IPS-15b (cell line): ENCODE measurements at regions not wholly inside any gene's neighbourhood (a gene's known extent, or its start where the extent isn't known, plus 50 kb on each side); places are given as distances from the start of the nearest gene placed in this dataset.

Source experiments
- H3K27me3 ChIP-seq: one replicate; pipeline ENCODE4 v1.6.1; 2013; ENCODE audit warnings: low read length; ENCODE audit not compliant: control insufficient read depth, insufficient read depth
- H3K36me3 ChIP-seq: one replicate; pipeline ENCODE4 v1.6.1; 2013; ENCODE audit warnings: low read length; ENCODE audit not compliant: control insufficient read depth, insufficient read depth
- H3K4me1 ChIP-seq: one replicate; pipeline ENCODE4 v1.6.1; 2013; ENCODE audit warnings: mild to moderate bottlenecking, low read length; ENCODE audit not compliant: control insufficient read depth, insufficient read depth
- H3K4me3 ChIP-seq: one replicate; pipeline ENCODE4 v1.5.1; 2013; ENCODE audit warnings: low read depth, low read length
- H3K9ac ChIP-seq: one replicate; pipeline ENCODE4 v1.6.1; 2013; ENCODE audit warnings: low read depth, mild to moderate bottlenecking, low read length
- H3K9me3 ChIP-seq: one replicate; pipeline ENCODE4 v1.6.1; 2013; ENCODE audit warnings: mild to moderate bottlenecking, low read length; ENCODE audit not compliant: control insufficient read depth, insufficient read depth

DNA sequence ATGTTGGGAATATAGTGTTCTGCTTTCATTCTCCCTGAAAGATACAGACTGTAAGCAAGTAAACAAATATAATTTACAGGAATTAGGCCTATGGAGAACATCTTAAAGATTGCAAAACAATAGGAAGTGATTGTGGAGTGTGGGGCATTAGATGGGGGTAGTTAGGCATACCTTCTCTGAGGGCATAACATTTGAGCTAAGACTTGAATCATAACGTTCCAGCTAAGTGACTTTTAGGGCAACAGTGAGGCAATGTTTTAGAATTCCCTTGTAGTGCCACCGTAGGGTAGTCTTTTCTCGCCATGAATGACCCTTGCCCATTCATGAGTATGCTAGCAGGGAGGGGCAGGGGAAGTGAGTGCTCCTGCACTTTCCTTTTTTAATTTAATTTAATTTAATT, 173.3 kb downstream of the SPATA31D1 start:
- H3K36me3 ChIP-seq, result no peaks in the 10 kb centered on the region
- no peaks in the 10 kb centered on the region for H3K9me3 ChIP-seq
- no peak overlapping the region for H3K4me3 ChIP-seq
- H3K4me1 ChIP-seq, result no peaks in the 10 kb centered on the region
- no peaks in the 10 kb centered on the region for H3K27me3 ChIP-seq
- H3K9ac ChIP-seq, result no peak overlapping the region

DNA sequence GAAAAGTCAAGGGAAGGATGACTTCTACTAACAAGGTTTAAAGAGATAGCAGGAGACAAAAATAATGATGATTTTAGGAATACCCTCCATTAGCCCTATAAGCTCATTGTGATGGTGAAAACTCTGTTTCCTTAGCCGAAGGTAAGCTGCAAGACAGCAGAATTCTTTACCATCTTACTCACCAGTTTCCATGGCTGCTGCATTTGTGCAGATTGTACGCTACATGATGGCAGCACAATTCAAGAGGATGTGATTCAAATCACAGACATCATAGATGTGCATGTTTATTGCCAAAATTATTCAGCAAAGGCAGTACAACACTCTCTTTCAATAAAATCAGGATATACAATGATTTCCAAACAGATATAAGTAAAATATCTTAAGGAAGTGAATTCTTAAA, 175.6 kb downstream of the SPATA31D1 start:
- Histone ChIP-seq H3K4me1 (no peaks in the 10 kb centered on the region), H3K9ac (no peak overlapping the region), H3K36me3 (no peaks in the 10 kb centered on the region), H3K9me3 (no peaks in the 10 kb centered on the region), H3K27me3 (no peaks in the 10 kb centered on the region), H3K4me3 (no peak overlapping the region)

DNA sequence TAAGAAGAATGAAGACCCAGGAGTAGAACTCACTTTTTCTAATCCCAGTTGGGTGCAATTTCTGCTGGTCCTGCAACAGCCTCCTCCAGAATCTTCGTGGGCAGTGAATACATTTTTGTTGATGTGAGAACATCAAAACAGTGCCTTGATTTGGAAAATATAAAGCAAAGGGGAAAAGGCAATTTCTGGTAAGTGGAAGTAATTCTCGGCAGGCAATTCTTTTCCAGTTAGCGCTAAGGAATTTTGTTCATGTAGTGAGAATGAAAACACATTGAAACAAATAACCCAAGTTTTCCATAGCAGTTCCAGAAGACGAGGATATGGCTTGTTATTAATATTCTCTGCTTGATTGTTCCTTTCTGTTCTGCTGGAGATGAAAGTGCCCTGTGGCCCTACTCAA, 178.7 kb downstream of the SPATA31D1 start:
- H3K4me1 ChIP-seq, result peaks cover 7% of the 10 kb centered on the region
- no peaks in the 10 kb centered on the region for H3K36me3 ChIP-seq
- no peak overlapping the region for H3K9ac ChIP-seq
- no peaks in the 10 kb centered on the region for H3K27me3 ChIP-seq
- no peak overlapping the region for H3K4me3 ChIP-seq
- H3K9me3 ChIP-seq, result no peaks in the 10 kb centered on the region

DNA sequence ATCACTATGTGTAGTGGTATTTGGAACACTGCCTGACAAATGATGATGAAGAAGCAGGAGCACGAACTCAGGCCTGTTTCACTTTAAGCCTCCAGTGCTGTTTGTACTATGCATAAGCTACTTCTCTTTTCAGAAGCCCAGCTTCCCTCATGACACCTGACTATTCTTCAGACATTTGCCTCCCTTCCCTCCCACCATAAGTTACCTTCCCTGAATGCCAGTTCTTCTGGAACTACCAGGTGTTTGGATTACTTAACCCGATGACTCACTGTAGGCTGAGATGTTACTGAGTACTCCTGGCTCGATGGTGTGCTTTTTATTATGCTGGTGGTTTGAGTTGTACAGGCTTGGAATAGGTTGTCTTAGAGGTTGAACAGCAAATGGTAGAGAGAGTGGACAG, 180.0 kb downstream of the SPATA31D1 start:
- Histone ChIP-seq H3K9me3 (no peaks in the 10 kb centered on the region), H3K9ac (no peak overlapping the region), H3K36me3 (no peaks in the 10 kb centered on the region), H3K4me3 (no peak overlapping the region), H3K27me3 (no peaks in the 10 kb centered on the region), H3K4me1 (peaks cover 7% of the 10 kb centered on the region)

- Histone ChIP-seq H3K4me1 (peaks cover 7% of the 10 kb centered on the region), H3K9ac (no peak overlapping the region), H3K9me3 (no peaks in the 10 kb centered on the region), H3K27me3 (no peaks in the 10 kb centered on the region), H3K4me3 (no peak overlapping the region), H3K36me3 (no peaks in the 10 kb centered on the region)
Observed at GRCh38 chr9:82170866-82171265, 182.3 kb downstream of the SPATA31D1 start.

GRCh38 chr9:82171271-82171670, 182.7 kb downstream of the SPATA31D1 start:
- peaks cover 7% of the 10 kb centered on the region for H3K4me1 ChIP-seq
- H3K27me3 ChIP-seq, result no peaks in the 10 kb centered on the region
- H3K4me3 ChIP-seq, result no peak overlapping the region
- H3K36me3 ChIP-seq, result no peaks in the 10 kb centered on the region
- no peak overlapping the region for H3K9ac ChIP-seq
- no peaks in the 10 kb centered on the region for H3K9me3 ChIP-seq

DNA sequence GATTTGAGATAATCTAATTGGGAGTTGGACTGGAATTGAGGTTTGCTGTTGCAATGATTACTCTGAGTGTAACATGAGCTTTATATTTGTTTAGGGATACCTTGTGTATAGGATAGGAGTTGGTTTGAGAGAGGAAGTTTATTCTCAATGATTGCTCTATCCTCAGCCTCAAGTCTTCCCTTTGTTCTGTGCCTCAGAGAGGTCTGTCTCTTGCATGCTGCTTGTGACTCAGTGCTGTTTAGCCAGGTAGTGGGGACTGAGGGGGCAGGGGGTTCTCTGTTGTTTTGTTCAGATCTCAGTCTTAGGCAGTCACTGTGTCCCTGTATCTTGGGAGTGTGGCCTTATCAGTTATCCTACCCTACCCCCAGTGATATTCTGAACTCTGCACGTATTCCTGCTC, 192.1 kb downstream of the SPATA31D1 start:
- no peak overlapping the region for H3K4me3 ChIP-seq
- no peaks in the 10 kb centered on the region for H3K36me3 ChIP-seq
- no peaks in the 10 kb centered on the region for H3K27me3 ChIP-seq
- peaks cover 7% of the 10 kb centered on the region for H3K4me1 ChIP-seq
- no peak overlapping the region for H3K9ac ChIP-seq
- no peaks in the 10 kb centered on the region for H3K9me3 ChIP-seq

DNA sequence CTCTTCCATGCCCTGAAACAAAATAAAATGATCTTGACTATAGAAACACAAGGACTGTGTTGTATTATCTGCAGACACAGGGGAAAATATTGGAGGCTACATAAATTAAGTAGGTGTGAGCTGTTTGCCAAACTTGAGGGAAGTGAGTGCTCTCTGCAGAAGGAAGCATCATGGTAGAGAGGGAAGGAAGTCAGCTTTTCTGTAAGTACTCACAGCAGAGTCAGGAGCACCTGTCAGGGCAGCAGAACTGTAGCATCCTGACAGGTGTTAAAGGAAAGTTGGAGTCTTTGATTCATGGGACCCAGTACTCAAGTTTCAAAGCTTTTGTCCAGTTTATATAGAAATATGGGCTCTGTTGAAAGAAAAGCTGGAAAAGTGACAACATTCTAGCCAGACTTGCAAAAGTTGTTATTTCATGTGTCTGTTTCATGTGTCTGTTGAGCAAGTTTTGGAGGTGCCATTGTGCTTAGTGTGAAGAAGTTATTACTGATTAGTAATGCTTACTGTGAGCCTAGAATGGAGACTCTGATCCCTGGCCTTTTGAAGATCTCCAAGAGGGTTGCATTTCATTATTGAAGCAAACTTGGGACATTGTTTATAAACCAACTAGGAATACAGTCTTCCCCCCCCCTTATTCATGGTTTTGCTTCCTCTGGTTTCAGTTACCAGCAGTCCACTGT, 194.7 kb downstream of the SPATA31D1 start:
- Histone ChIP-seq H3K9ac (no peak overlapping the region), H3K36me3 (no peaks in the 10 kb centered on the region), H3K4me3 (no peak overlapping the region), H3K4me1 (peaks cover 7% of the 10 kb centered on the region), H3K9me3 (no peaks in the 10 kb centered on the region), H3K27me3 (no peaks in the 10 kb centered on the region)

- H3K27me3 ChIP-seq, result no peaks in the 10 kb centered on the region
- H3K9ac ChIP-seq, result no peak overlapping the region
- H3K9me3 ChIP-seq, result no peaks in the 10 kb centered on the region
- no peak overlapping the region for H3K4me3 ChIP-seq
- H3K36me3 ChIP-seq, result no peaks in the 10 kb centered on the region
- peaks cover 7% of the 10 kb centered on the region for H3K4me1 ChIP-seq
Observed at GRCh38 chr9:82184524-82184923, 196.0 kb downstream of the SPATA31D1 start.

- no peak overlapping the region for H3K4me3 ChIP-seq
Observed at GRCh38 chr9:82188817-82189216, 200.2 kb downstream of the SPATA31D1 start.

DNA sequence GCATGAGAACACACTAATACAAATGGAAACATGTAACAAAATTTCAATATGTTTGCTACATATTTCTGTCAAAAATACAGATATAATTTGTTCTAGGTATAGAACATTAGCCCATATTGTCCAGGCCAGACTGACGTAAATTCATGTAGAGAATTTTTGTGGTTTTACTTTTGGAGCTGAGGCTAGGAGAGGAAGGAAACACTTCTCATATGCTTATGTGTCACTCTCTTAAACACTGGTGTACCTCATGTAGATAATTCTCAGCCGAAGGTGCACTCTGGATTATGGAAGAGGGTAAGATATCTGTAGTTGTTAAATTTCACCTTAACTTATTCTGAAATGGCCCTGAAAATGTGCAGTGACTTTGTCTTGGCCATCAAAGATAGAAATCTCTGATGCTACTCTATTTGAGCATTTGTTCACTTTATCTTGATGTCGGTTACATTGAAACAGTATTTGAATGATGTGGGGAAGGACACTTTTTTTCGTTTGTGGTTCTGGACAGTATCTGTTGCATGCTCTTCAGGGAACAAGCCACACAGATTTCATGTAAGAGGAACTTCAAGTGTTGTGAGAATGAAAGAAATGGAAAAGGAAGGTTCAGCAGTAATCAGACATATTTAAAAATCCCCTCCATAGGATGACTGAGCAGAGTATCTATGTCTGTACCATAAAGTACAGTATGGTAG, 202.7 kb downstream of the SPATA31D1 start:
- no peaks in the 10 kb centered on the region for H3K4me1 ChIP-seq
- H3K27me3 ChIP-seq, result no peaks in the 10 kb centered on the region
- H3K36me3 ChIP-seq, result no peaks in the 10 kb centered on the region
- no peak overlapping the region for H3K9ac ChIP-seq
- H3K9me3 ChIP-seq, result no peaks in the 10 kb centered on the region
- no peak overlapping the region for H3K4me3 ChIP-seq

More at GRCh38 chr9:82188817-82189216, 200.2 kb downstream of the SPATA31D1 start:
- Histone ChIP-seq H3K36me3 (no peaks in the 10 kb centered on the region), H3K4me1 (no peaks in the 10 kb centered on the region), H3K9me3 (no peaks in the 10 kb centered on the region), H3K27me3 (no peaks in the 10 kb centered on the region), H3K9ac (no peak overlapping the region)

DNA sequence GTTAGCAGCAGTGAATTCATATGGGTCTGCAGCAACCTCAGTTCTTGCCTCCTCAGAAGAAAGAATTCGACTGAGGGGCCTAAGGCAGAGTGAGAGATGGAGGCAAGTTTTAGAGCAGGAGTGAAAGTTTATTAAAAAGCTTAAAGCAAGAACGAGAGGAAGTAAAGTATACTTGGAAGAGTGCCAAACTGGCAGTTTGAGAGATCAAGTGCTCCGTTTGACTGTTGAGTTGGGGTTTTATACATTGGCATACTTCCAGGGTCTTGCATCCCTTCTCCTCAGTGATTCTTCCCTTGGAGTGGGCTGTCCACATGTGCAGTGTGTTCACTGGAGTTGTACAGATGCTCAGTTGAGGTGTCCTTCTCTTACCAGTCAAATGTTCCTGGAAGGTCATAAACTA, 203.6 kb downstream of the SPATA31D1 start:
- Histone ChIP-seq H3K36me3 (no peaks in the 10 kb centered on the region), H3K9ac (no peak overlapping the region), H3K4me1 (peaks cover 6% of the 10 kb centered on the region), H3K4me3 (no peak overlapping the region), H3K27me3 (no peaks in the 10 kb centered on the region), H3K9me3 (no peaks in the 10 kb centered on the region)
